ENCODE measurements at regions not wholly inside any gene's neighbourhood (a gene's known extent, or its start where the extent isn't known, plus 50 kb on each side); places are given as distances from the start of the nearest gene placed in this dataset.

- Histone ChIP-seq H2AFZ (ENCODE audit: low read depth, low read length) (no peak overlapping the region), H3K4me2 (ENCODE audit: insufficient read depth, low read length) (no peak overlapping the region), H3K4me1 (replicated peaks in 1 of 2; ENCODE audit: control insufficient read depth in 2 of 2, insufficient read depth in 2 of 2, low read length in 2 of 2) (no peaks in the 10 kb centered on the region), H3K9me3 (replicated peaks; ENCODE audit: control insufficient read depth, insufficient read depth, low read depth, low read length) (no peaks in the 10 kb centered on the region), H4K20me1 (replicated peaks; ENCODE audit: control insufficient read depth, insufficient read depth, low read length) (no peaks in the 10 kb centered on the region), H3K9ac (ENCODE audit: insufficient read depth in 1 of 2, low read depth in 2 of 2, low read length in 2 of 2) (no peak overlapping the region), H3K27ac (ENCODE audit: extremely low read depth, low read depth, low read length) (no peak overlapping the region), H3K4me3 (no peak overlapping the region), H3K9me1 (ENCODE audit: control insufficient read depth, insufficient read depth, low read length) (no peaks in the 10 kb centered on the region), H3K36me3 (ENCODE audit: control insufficient read depth, insufficient read depth, low read length) (no peaks in the 10 kb centered on the region), H3K79me2 (ENCODE audit: control insufficient read depth, insufficient read depth, low read length) (no peaks in the 10 kb centered on the region), H3K27me3 (ENCODE audit: control insufficient read depth in 2 of 2, insufficient read depth in 2 of 2, low read length in 2 of 2) (peaks cover under 1 to 11% of the 10 kb centered on the region in 2 experiments; a peak in 2 of 5 replicates)
- ChIA-PET CTCF (ENCODE audit: low intra/inter-chr PET ratio) (no interaction called here), POLR2A (no interaction called here)
- FAIRE-seq = no peak
- ATAC-seq = no peak
- intact Hi-C loops (cut with micrococcal nuclease) = no loop called here
- DNase-seq (ENCODE audit: extremely low read depth in 1 of 4, low spot score in 3 of 4) = no peak
- in situ Hi-C loops (cut with MboI) = no loop called here
- BruUV-seq (replicated peaks) = no TSS peak
- 0% methylated on average over 4 of the region's 4 CpGs for WGBS (ENCODE audit: insufficient coverage, low coverage, missing lambda C conversion rate)
- no peak for TF ChIP-seq ZBTB40 (IDR thresholded peaks at IDR 0.05)
- TF ChIP-seq ZBTB40 (CRISPR knock-in tag; IDR thresholded peaks at IDR 0.05) = no peak
- no peak for TF ChIP-seq MCM7 (IDR thresholded peaks at IDR 0.05)
- no peak for TF ChIP-seq ZNF354B (CRISPR knock-in tag; IDR thresholded peaks at IDR 0.05)
- TF ChIP-seq DLX4 (CRISPR knock-in tag; IDR thresholded peaks at IDR 0.05) = no peak
- no peak for TF ChIP-seq ZNF140 (CRISPR knock-in tag; IDR thresholded peaks at IDR 0.05)
- no peak for TF ChIP-seq ZC3H8 (IDR thresholded peaks at IDR 0.05)
- no peak for TF ChIP-seq PBX2 (CRISPR knock-in tag; IDR thresholded peaks at IDR 0.05; ENCODE audit: low read depth)
- TF ChIP-seq PBX2 (tag; conservative IDR thresholded peaks at IDR 0.05; ENCODE audit: low read depth) = no peak
- no peak for TF ChIP-seq ZNF431 (CRISPR knock-in tag; IDR thresholded peaks at IDR 0.05)
Measured at GRCh38 chr10:4262870-4263600, 478.0 kb upstream of the KLF6 start.

Measured in K562 (cell line).